ENCODE measurements at regions not wholly inside any gene's neighbourhood (a gene's known extent, or its start where the extent isn't known, plus 50 kb on each side); places are given as distances from the start of the nearest gene placed in this dataset.

- TF ChIP-seq, protein P1, sequence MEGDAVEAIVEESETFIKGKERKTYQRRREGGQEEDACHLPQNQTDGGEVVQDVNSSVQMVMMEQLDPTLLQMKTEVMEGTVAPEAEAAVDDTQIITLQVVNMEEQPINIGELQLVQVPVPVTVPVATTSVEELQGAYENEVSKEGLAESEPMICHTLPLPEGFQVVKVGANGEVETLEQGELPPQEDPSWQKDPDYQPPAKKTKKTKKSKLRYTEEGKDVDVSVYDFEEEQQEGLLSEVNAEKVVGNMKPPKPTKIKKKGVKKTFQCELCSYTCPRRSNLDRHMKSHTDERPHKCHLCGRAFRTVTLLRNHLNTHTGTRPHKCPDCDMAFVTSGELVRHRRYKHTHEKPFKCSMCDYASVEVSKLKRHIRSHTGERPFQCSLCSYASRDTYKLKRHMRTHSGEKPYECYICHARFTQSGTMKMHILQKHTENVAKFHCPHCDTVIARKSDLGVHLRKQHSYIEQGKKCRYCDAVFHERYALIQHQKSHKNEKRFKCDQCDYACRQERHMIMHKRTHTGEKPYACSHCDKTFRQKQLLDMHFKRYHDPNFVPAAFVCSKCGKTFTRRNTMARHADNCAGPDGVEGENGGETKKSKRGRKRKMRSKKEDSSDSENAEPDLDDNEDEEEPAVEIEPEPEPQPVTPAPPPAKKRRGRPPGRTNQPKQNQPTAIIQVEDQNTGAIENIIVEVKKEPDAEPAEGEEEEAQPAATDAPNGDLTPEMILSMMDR (IDR thresholded peaks at IDR 0.05), result no peak
- no peak for TF ChIP-seq POLR2A (IDR thresholded peaks at IDR 0.05)
Measured at GRCh38 chr3:25029820-25030219, 398.2 kb upstream of the RARB start.
